ENCODE measurements at regions not wholly inside any gene's neighbourhood (a gene's known extent, or its start where the extent isn't known, plus 50 kb on each side); places are given as distances from the start of the nearest gene placed in this dataset.

DNA sequence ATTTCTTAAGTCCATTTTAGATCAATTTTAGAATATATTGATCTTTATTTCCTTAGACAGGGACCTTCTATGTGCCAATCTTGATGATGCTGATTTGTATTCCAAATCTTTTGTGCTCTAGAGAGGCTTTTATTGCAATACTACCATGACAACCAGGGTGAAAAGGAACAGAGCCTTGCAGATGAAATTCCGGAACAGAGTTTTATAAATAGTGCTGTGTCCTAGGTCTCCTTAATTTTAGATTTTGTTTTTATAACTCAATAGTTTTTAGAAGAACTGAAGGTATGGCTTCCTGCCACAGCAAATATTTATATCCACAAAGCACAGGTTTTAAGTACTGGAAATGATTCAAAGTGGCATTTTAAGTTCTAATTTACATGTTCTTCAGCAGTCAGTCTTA is 160.2 kb downstream of the PMAIP1 start:
- no peaks in the 10 kb centered on the region for H3K36me3 ChIP-seq
- no peak overlapping the region for H3K27ac ChIP-seq
- H3K4me1 ChIP-seq (replicated peaks): no peaks in the 10 kb centered on the region
- no peaks in the 10 kb centered on the region for H3K27me3 ChIP-seq (replicated peaks; ENCODE audit: insufficient read depth)
- no peaks in the 10 kb centered on the region for H3K9me3 ChIP-seq
- WGBS: 16% methylated on average over 1 of the region's 1 CpG
- intact Hi-C loops (cut with DNase I): no loop called here
- DNase-seq (ENCODE audit: low spot score): no peak
- TF ChIP-seq POLR2AphosphoS5 (IDR thresholded peaks at IDR 0.05) (no peak), CTCF (IDR thresholded peaks at IDR 0.05) (no peak), POLR2A (IDR thresholded peaks at IDR 0.05) (no peak)
- no peak overlapping the region for H3K4me3 ChIP-seq

DNA sequence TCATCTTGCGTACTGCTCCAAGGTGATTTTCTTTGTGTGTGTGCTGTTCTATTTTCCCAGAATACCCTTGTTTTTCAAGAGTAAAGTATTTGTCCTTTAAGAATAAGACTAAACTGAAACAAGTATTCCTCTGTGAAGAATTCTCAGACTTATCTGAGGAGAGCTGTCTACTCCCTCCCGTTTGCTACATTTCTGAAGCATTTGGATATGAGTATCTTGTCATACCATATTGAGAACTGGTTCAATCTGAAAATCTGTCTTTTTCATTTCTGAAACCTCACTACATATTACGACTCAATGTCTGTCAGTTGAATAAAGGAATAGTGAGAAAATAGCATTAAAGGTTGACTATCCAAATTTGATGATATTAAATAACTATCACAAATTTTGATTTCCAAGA is 159.4 kb downstream of the PMAIP1 start:
- 86% methylated on average over 3 of the region's 3 CpGs for WGBS

GRCh38 chr18:60053747-60054304 is 154.0 kb downstream of the PMAIP1 start:
- intact Hi-C loops (cut with DNase I): no loop called here
- 60% methylated on average over 8 of the region's 8 CpGs for WGBS
- no peaks in the 10 kb centered on the region for H3K4me1 ChIP-seq (replicated peaks)
- no peak for TF ChIP-seq POLR2A (IDR thresholded peaks at IDR 0.05)
- TF ChIP-seq CTCF (IDR thresholded peaks at IDR 0.05): no peak
- TF ChIP-seq POLR2AphosphoS5 (IDR thresholded peaks at IDR 0.05): no peak
- H3K36me3 ChIP-seq: no peaks in the 10 kb centered on the region
- H3K9me3 ChIP-seq: no peaks in the 10 kb centered on the region
- no peaks in the 10 kb centered on the region for H3K27me3 ChIP-seq (replicated peaks; ENCODE audit: insufficient read depth)
- H3K4me3 ChIP-seq: no peak overlapping the region
- DNase-seq (ENCODE audit: low spot score): no peak
- no peak overlapping the region for H3K27ac ChIP-seq

More for the DNA sequence above, 159.4 kb downstream of the PMAIP1 start:
- Histone ChIP-seq H3K27me3 (replicated peaks; ENCODE audit: insufficient read depth) (no peaks in the 10 kb centered on the region), H3K9me3 (no peaks in the 10 kb centered on the region), H3K4me3 (no peak overlapping the region), H3K4me1 (replicated peaks) (no peaks in the 10 kb centered on the region), H3K36me3 (no peaks in the 10 kb centered on the region), H3K27ac (no peak overlapping the region)
- no peak for DNase-seq (ENCODE audit: low spot score)
- TF ChIP-seq CTCF (IDR thresholded peaks at IDR 0.05) (no peak), POLR2A (IDR thresholded peaks at IDR 0.05) (no peak), POLR2AphosphoS5 (IDR thresholded peaks at IDR 0.05) (no peak)
- intact Hi-C loops (cut with DNase I): no loop called here

- H3K27me3 ChIP-seq (replicated peaks; ENCODE audit: insufficient read depth): no peaks in the 10 kb centered on the region
- WGBS: 92% methylated on average over 1 of the region's 1 CpG
- intact Hi-C loops (cut with DNase I): no loop called here
Measured at GRCh38 chr18:60050821-60051220, 151.0 kb downstream of the PMAIP1 start.

More at GRCh38 chr18:60050821-60051220, 151.0 kb downstream of the PMAIP1 start:
- TF ChIP-seq CTCF (IDR thresholded peaks at IDR 0.05) (no peak), POLR2AphosphoS5 (IDR thresholded peaks at IDR 0.05) (no peak), POLR2A (IDR thresholded peaks at IDR 0.05) (no peak)
- Histone ChIP-seq H3K36me3 (no peaks in the 10 kb centered on the region), H3K27ac (no peak overlapping the region), H3K4me3 (no peak overlapping the region), H3K9me3 (no peaks in the 10 kb centered on the region), H3K4me1 (replicated peaks) (no peaks in the 10 kb centered on the region)
- DNase-seq (ENCODE audit: low spot score): no peak

Data from prostate gland (tissue), 2 donors.